H1 (cell line): ENCODE measurements at regions not wholly inside any gene's neighbourhood (a gene's known extent, or its start where the extent isn't known, plus 50 kb on each side); places are given as distances from the start of the nearest gene placed in this dataset.

Experiments
- ASH2L ChIP-seq: fragments of 200-600, 300-600 bp; sonication (generic); IDR thresholded peaks from one replicate; pipeline ENCODE4 v1.7.1; 2017; ENCODE audit warnings: low read length
- CEBPB ChIP-seq: IDR thresholded peaks from 2 replicates; pipeline ENCODE4 v1.6.1; 2012; ENCODE audit warnings: low read depth, low read length
- SIN3A ChIP-seq, 2 experiments: IDR thresholded peaks in 1 of 2; conservative IDR thresholded peaks in 1 of 2; 2 replicates each; pipeline ENCODE4 v1.6.1; 2011 to 2012; ENCODE audit warnings: low read length in 2 of 2, improper control_type of control experiment in 1 of 2, low read depth in 1 of 2, mild to moderate bottlenecking in 1 of 2
- SIRT6 ChIP-seq: IDR thresholded peaks from one replicate; pipeline ENCODE4 v1.7.1; 2012; ENCODE audit warnings: low read length, inconsistent platforms
- SIX5 ChIP-seq: IDR thresholded peaks from 2 replicates; pipeline ENCODE4 v1.6.1; 2011; ENCODE audit warnings: mild to moderate bottlenecking, low read depth, low read length
- SP1 ChIP-seq: IDR thresholded peaks from 2 replicates; pipeline ENCODE4 v1.6.1; 2011; ENCODE audit warnings: low read depth, low read length
- YY1 ChIP-seq: IDR thresholded peaks from 2 replicates; pipeline ENCODE4 v1.6.1; 2011; ENCODE audit warnings: low read depth, mild to moderate bottlenecking, low read length

DNA sequence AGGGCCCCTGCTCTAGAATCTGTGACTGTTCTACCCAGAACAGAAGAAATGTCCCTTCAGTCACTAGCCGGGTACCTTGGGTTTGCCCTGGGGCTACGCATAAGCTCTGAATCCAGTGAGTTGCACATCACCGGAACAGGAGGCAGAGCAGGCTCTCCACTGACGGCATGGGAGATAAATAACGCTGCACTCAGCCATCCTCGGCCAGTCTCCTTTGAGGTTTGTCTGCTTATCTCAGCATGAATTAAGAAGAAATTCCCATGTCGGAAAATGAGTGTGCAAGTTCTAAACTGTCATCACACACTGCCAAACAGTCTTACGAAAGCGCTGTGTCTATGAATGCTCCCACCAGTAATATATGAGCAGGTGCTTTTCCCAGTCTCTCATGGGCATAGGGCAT is 90.8 kb downstream of the FAM50B start (continued):
- TF ChIP-seq ASH2L, result no peak
- TF ChIP-seq SP1, result no peak
- TF ChIP-seq CEBPB, result no peak
- no peak for TF ChIP-seq YY1
- TF ChIP-seq SIX5, result no peak
- no peak for TF ChIP-seq SIRT6
- TF ChIP-seq SIN3A (conservative IDR thresholded peaks at IDR 0.05 in 1 of 2, IDR thresholded peaks at IDR 0.05 in 1 of 2; ENCODE audit: low read depth in 1 of 2, low read length in 2 of 2), result no peak
